ENCODE measurements at regions not wholly inside any gene's neighbourhood (a gene's known extent, or its start where the extent isn't known, plus 50 kb on each side); places are given as distances from the start of the nearest gene placed in this dataset.
"Not testable (repeated sequence)": the region's sequence is repeated elsewhere in the genome, so short reads cannot be mapped to it uniquely, and the experiment has no call there.

DNA sequence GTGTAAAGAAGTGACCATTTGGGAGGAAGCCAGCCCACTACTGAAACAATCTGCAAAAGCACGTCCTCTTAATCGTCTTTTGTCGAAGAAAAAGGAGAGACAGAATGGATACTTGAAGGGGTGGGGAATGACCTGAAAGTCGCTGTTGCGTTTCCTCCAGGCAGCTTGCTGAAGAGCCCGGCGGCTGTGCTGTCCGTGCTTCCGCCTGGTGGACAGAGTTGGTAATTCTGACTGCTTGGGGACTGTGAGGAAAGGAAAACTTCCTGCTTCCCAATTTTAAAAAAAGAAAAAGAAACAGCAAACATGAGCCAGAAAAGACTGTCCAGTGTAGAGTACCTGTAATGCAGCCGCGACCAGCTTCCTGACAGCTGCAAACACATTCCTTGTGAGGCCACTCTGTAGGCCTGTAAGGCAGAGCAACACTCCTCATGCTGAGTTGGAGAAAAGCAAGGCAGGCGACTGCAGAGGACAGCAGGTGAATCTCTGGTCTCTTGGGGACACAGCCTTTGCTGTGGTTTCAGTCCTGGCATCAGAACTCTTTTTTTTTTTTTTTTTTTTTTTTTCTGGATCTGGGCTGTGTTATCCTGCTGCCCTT lies 251.1 kb upstream of the TBX18 start:
- no peak for DNase-seq (ENCODE audit: low read depth in 2 of 2)

DNA sequence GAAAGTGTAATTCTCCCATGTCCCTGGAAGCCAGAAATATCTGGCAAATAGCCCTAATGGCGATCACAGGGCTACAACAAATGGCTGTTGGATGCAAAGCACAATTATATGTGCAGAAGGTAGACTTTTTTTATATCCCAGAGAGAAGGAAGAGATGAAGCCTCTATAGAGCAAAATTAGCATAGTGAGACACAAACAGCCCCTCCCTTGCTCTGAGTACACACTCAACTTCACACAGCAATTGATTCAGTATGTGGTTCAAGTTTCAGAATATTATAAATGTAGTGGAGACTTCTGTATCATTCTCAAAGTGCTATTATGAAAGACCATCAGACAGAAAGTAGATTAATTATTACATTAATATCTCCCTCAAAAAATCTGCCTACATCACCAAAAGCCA lies 246.5 kb upstream of the TBX18 start:
- no peak for DNase-seq (ENCODE audit: low read depth in 2 of 2)

DNA sequence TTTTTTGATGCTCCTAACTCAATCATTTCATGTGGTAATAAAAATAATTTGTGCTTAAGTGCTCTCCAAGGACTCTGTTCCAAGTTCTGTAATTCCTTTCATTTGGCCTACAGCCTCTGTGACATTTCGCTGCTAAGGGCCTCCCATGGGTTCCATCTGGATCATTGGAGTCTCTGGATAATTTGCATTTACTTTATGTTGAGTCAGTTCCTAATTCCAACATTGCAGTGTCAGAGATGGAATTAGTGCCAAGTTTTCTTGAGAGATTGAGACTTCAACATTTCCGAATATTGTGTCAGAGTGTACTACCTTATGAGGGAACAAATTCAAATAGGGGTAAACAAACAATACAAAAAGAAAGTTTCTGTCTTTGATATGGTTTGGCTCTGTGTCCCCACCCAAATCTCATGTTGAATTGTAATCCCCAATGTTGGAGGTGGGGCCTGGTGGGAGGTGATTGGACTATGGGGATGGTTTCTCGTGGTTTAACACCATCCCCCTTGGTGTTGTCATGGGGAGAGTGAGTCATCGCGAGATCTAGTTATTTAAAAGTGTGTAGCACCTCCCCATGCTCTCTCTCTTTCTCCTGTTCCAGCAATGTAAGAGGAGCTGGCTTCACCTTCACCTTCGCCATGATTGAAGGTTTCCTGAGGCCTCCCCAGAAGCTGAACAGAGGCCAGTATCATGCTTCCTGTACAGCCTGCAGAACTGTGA lies 244.1 kb upstream of the TBX18 start:
- DNase-seq (ENCODE audit: low read depth in 2 of 2), result no peak

DNA sequence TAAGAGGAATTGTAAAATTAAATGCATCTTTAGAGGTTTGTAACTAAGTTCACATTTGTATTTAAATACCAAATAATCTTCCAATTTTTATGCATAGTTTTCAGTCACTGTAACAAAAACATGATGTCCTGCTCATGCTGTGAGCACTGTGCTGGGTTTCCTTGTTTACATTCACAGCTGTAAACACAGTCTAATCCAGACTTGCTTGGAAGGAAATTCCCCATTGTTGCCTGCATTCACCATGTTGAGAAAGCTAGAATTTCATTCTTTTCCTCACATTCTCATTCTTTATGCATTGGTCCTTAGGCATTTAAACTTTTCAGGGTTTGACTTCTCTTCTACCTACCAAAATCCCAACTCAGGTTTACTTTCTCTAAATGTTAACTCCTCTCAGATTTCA lies 242.0 kb upstream of the TBX18 start:
- DNase-seq (ENCODE audit: low read depth in 2 of 2), result no peak

DNA sequence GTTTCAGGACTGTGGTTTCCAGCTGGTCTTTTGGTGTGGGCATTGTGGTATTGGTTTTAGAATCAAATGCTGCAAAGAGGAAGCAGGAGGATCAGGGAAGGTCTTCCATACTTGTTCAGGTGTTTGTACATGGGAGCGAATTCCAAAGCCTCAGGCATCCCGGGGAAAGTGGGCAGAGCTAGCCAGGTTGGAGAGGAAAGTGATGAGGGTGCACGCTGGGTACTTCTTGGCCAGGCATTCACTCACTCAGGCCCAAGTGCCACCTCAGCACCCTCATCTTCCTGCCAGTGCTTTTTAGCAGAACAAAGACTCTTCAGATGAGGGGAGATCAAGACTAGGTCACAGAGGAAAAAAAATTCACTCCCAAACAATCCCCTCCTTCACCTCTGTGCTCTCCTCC lies 241.1 kb upstream of the TBX18 start:
- no peak for DNase-seq (ENCODE audit: low read depth in 2 of 2)

DNA sequence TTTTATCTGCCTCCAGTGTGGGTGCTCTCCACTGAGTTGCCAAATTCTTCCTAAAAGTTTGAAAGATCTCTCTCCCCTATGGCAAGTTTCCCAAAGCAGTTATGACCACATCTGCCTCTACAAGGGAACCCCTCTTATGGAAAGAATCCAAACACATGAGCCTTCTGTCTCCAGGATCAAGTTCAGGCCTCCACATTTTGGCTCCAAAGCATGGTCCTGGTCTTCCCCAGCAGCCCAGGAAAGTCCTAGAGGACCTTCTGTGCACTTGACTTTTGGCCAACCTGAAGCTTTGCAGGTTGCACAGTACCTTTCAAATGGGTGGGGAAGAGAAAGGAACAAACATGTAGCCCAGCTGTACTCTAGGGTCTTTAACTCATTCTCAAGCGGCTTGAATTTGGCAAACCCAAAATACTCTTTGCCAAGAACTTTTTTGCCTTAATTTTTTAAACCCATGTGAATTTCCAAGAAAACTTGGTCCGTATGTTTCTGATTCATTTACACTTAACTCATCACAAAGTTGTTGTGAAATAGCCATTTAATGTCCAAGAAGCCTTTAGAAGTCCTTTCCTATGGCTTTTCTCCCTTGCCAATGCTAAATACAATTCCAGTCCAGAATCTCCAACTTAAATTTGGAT lies 240.1 kb upstream of the TBX18 start:
- DNase-seq (ENCODE audit: low read depth in 2 of 2), result no peak

DNA sequence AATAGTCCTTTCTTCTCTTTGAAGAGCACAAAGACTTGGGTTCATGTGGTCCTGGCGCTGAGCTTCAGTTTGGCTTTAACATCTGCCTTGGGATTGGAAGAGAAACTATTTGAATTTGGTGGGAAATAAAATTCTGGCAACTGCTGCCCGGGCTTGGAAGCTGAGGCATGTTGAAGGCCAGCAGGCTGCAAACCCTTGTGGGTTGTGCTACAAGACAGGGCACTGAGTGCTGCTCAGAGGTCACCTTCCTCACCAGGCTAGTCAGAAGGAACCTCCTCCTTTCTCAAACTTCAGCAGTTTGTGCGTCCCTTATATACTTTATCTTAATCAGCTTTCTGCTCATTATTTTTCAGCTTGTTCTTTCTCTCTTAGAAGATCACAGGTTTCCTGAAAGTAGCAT lies 238.4 kb upstream of the TBX18 start:
- no peak for DNase-seq (ENCODE audit: low read depth in 2 of 2)

DNA sequence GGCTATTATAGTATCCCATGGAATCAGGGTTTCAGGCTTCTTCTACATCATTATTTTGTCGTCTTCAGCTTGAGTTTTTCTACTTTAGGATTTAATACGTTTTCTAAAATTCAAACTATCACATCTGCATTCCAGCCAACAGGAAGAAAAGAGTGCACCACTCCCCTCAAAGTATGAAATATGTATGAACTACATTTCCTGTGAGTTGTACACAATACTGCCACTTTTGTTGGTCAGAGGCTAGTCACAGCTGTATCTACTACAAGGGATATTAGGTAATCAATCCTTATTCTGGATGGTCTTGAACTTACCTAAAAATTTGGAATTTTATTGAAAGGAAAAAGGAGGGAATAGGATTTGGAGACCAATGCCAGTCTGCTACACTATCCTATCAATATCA lies 235.6 kb upstream of the TBX18 start:
- DNase-seq (ENCODE audit: low read depth in 2 of 2), result no peak

DNA sequence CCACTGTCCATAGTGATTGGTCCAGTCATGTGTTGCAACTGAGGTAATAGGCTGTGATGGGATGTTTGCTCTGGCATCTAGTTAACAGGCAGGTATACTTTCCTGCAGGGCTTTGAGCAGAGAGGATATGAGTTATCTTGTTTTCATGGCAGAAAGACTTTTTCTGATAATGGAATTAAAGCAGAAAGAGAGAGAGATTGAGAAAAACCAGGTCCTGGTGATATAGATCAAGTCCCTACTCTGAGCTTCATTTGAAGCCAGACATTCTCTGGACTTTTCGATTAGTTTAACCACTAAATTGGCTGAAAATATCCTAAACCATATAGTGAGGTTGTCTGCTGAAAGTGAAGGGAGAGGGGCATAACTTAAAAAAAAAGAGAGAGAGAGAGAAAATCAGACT lies 233.8 kb upstream of the TBX18 start:
- no peak for DNase-seq (ENCODE audit: low read depth in 2 of 2)

DNA sequence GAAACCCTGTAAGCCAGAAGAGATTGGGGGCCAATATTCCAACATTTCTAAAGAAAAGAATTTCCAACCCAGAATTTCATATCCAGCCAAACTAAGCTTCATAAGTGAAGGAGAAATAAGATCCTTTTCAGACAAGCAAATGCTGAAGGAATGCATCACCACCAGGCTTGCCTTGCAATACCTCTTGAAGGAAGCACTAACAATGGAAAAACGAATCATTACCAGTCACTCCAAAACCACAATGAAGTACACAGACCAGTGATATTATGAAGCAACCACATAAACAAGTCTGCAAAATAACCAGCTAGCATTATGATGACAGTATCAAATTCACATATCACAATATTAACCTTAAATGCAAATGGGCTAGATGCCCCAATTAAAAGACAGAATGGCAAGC lies 224.4 kb upstream of the TBX18 start:
- not testable (repeated sequence) for DNase-seq (ENCODE audit: low read depth in 2 of 2)

DNA sequence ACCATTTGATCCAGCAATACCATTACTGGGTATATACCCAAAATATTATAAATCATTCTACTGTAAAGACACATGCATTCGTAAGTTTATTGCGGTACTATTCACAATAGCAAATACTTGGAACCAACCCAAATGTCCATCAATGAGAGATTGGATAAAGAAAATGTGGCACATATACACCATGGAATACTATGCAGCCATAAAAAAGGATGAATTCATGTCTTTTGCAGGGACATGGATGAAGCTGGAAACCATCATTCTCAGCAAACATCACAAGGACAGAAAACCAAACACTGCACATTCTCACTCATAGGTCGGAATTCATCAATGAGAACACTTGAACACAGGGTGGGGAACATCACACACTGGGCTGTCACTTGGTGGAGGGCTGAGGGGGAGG lies 221.1 kb upstream of the TBX18 start:
- DNase-seq (ENCODE audit: low read depth in 2 of 2), result not testable (repeated sequence)

DNA sequence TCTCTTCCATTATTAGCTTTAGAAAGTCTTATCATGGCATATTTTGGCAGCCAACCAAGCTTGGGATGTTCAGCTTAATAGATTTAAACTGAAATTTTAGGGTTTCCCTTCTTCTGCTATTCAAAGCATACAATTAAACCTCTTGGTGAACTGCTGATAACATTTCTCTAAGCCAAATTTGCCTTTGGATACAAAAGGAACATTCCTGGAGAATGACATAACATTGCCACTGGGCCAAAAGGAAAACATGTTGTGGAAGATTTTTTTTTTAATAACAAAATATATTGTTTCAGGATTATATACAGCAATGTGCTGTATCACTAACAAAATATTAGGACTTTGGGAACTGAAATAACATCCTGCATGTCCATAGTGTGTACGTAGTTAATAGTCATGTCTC lies 215.1 kb upstream of the TBX18 start:
- DNase-seq (ENCODE audit: low read depth in 2 of 2), result no peak

DNA sequence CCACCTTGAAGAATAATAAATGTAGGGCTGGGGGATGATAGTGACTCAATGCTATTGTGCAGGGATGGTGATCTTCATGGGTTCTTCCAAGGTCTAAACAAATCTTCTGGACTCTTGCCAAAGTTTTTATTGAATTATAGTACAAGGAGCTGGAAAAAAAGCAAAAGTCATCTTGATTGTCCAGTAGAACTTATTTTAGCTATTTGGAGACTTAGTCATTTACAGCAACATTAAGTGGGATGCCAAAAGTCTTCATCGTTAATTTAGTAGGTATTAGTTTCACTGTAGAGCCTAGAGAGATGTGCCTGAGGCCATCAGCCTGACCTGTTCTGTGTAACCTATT lies 212.9 kb upstream of the TBX18 start:
- DNase-seq (ENCODE audit: low read depth in 2 of 2), result no peak

DNA sequence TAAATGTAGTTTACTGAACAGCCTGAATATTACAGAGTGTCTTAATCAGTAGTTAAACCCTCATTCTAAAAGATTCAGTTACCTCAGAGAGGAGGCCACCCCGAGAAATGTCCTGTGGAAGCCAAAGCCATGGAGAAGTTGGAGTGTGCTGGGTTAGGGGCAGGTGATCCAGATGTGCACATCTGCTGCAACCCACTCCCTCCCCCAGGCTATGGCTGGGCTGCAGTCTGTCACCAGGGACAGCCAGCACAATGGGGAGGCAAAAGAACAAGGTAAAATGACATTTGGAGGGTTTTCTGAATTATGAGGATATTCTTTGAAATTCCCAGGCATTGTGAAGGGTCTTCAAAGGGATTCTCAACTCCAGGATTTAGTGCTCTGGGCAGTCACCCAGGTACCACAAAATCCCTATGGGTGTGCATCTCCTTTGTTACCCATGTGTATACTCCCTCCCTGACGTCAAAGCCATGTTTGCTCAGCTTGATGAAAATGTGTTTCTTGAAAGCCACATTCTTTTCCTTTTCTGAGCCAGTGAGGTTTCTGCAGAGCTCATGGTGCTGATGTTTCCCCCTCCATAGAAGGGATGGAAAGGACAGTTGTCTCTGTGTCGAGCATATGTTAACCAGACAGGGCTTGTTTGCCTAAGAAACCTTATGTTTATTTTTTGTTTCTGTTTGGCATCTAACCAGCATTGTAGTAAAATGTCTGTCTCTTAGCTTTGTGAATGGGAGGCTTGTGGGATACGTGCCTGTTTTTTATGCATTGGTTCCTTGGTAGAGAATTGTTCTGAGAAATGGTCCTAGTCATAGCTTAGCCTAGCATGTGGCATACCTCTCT lies 212.3 kb upstream of the TBX18 start:
- DNase-seq (ENCODE audit: low read depth in 2 of 2), result no peak

DNA sequence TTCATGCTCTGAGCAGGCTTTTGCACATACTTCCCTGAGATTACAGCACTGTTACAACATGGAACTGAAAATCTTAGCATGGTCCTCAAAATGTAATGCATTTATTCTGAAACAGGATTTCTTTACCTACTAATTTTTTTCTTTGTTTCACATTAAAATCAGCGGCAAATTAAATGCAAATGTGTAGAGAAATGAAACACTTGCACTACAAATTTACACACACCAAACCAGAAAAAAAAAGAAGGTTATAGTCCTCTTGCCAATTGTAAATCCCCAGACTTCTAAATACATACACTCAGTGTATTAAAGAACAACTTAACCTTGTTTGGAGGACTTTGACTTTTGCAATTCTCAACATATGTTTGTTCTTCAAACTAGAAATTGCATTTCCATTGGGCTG lies 210.9 kb upstream of the TBX18 start:
- DNase-seq (ENCODE audit: low read depth in 2 of 2), result no peak

DNA sequence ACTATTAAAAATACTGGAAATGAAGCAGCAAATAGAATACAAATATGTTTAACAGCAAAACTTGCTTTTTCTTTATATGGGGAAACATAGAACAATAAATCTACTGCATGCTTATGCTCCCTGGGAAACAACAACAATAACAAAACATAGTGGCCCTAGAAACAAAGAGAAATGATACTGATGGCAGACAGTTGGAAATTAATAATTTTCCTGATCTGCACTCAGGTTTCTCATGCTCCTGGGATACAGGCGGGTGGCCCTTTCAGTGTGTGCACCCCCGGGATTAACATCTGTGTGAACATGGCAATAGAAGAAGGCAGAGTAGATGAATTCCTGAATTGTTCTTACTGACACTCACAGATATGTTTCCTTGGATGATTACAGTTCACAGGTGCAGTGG lies 209.2 kb upstream of the TBX18 start:
- no peak for DNase-seq (ENCODE audit: low read depth in 2 of 2)

DNA sequence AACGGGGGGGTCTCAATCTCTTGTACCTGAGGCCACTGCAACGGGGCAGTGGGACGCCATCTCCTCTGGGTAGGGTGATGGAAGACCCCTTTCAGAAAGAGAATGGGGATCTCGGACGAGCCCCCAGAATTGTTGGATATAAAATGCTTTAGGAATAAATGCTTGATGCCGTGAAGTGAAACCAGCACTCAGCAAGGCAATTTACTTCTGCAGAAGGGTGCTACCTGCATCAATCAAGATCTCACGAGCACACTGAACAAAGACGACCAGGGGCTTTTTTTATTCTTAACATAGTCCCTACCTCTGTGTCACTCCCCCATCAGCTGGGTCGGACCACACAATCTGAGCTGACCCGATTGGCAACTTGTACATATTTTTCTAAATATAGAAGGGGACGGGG lies 203.6 kb upstream of the TBX18 start:
- DNase-seq (ENCODE audit: low read depth in 2 of 2), result no peak

DNA sequence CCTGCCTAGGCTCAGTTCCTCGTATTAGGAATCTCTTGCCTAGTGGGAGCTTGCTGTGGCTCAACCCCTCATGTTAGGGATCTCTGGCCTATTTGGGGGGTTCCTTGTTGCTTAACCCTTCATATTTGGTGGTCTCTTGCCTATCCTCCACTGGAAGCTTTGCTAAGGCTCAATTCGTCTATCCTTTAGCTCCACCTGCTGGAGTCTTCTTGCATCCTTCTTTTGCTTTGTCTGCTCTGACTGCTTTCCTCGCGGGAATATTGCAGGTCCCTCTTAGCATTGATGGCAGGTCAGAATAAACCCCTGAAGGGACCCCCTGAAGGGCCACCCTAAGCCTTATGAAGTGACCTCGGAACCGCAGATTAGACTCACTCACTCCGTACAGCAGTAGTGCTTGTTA lies 203.0 kb upstream of the TBX18 start:
- DNase-seq (ENCODE audit: low read depth in 2 of 2), result no peak

DNA sequence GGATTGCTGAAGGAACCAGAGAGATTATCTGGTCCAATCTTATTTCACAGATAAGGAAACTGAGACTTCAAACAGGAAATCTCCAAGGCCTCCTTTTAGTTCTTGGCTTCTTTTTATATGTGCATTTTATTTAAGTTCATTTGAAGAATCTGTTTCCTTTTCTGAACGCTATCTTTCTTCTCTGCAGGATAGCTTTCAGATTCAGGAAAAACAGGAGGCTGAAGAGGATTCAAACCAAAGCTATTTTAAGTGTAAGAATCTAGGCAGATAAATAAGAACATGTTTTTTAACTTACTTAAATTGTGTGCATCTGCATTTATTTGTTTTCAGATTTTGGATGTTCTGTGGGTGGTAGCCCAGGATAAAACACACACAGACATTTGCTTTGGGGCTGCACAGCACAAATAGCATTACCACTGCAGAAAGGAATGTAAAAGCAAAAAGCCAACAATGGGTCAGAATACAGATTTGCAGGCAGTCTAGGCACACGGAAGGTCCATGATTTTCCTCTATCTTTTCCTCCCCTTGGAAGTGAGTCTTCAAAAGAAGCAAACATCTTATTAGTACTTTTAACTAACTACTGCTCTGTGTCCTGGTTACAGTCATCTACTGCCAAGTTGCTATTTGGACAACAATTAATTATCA lies 188.8 kb upstream of the TBX18 start:
- no peak for DNase-seq (ENCODE audit: low read depth in 2 of 2)

DNA sequence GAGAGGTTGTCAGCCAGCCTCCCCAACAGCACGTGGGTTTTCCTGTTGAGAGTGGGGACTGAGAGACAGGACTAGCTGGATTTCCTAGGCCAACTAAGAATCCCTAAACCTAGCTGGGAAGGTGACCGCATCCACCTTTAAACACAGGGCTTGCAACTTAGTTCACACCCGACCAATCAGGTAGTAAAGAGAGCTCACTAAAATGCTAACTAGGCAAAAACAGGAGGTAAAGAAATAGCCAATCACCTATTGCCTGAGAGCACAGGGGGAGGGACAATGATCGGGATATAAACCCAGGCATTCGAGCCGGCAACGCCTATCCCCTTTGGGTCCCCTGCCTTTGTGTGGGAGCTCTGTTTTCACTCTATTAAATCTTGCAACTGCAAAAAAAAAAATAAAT lies 180.5 kb upstream of the TBX18 start:
- not testable (repeated sequence) for DNase-seq (ENCODE audit: low read depth in 2 of 2)

DNA sequence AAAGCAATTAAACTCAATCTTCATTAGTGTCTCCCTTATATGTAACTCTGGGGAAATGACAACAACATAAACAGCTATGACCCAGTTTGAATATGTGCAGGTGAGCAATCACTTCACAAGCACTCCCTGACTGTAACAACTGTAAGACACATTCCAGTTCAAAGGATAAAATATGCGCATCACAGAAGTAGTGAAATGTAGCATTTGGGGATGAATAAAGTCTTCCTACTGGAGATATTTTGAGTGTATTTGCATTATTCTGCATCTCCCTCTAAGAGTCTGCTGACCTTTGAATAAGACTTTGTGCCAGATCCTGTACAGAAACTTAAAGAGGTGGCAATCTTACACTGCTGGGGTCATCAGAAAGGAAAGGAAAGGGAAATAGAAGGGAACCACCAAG lies 179.5 kb upstream of the TBX18 start:
- no peak for DNase-seq (ENCODE audit: low read depth in 2 of 2)

DNA sequence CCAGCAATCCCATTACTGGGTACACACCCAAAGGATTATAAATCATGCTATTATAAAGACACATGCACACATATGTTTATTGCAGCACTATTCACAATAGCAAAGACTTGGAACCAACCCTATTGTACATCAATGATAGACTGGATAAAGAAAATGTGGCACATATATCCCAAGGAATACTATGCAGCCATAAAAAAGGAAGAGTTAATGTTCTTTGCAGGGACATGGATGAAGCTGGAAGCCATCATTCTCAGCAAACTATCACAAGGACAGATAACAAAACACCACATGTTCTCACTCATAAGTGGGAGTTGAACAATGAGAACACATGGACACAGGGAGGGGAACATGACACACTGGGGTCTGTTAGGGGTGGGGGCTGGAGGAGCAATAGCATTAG lies 177.2 kb upstream of the TBX18 start:
- not testable (repeated sequence) for DNase-seq (ENCODE audit: low read depth in 2 of 2)

Data from stimulated activated CD4-positive, alpha-beta T cell treated with anti-CD3 and anti-CD28 coated beads, Interleukin-1b, Interleukin-23, amount 100 ng/mL, for 4 hours (primary cell).